ENCODE measurements at regions not wholly inside any gene's neighbourhood (a gene's known extent, or its start where the extent isn't known, plus 50 kb on each side); places are given as distances from the start of the nearest gene placed in this dataset.
A peak's percentile ranks its signal among the peaks of the same experiment; 100 is the strongest.

DNA sequence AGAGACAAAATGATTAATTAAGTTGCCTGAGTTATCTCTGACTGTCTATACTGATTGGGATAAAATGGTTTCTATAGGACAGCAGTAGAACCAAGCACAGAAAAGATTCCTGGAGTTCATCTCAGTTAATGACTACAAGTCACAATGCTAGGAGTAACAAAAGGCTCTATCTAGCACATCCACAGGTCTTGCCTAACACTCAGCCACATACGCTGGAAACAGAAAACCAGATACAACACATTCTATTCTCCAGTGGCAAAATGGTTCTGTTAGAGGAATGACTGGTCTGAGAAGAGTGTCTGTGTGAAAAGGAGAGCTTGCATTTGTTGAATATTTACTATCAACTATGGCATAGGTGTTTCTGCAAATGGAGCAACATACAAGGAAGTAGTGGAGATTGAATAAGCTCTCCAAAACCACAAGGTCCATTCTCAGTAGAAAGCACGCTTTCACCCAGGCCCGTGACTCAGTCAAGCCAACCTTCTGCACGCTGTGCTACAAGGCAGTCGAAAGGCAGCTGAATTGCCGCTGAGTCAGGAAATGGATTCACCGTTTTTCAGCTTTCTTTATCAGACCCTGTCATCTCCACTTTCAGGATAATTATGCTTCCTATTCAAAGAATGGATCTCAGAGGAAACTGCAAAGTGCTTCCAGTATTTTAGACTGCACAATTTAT is 761.5 kb downstream of the EFNB2 start:
- H3K4me3 ChIP-seq (ENCODE audit: low read depth in 1 of 5, low read length in 5 of 5): peak overlapping the region in 1 of 5 donors; percentile 29
- no peaks in the 10 kb centered on the region for H3K27me3 ChIP-seq (ENCODE audit: control insufficient read depth in 5 of 5, insufficient read depth in 4 of 5, low read length in 5 of 5)
- H3K36me3 ChIP-seq (ENCODE audit: control insufficient read depth in 5 of 5, insufficient read depth in 5 of 5, low read length in 5 of 5): no peaks in the 10 kb centered on the region
- peaks cover 0 to 12% (median 0%) of the 10 kb centered on the region in 5 donors for H3K4me1 ChIP-seq (ENCODE audit: control insufficient read depth in 5 of 5, insufficient read depth in 5 of 5, low read length in 5 of 5)
- no peaks in the 10 kb centered on the region for H3K9me3 ChIP-seq (ENCODE audit: control insufficient read depth in 5 of 5, low read length in 5 of 5)
- no peak overlapping the region for H3K27ac ChIP-seq (ENCODE audit: low read depth, low read length)
- H3K9ac ChIP-seq (ENCODE audit: low read length in 5 of 5): no peak overlapping the region

DNA sequence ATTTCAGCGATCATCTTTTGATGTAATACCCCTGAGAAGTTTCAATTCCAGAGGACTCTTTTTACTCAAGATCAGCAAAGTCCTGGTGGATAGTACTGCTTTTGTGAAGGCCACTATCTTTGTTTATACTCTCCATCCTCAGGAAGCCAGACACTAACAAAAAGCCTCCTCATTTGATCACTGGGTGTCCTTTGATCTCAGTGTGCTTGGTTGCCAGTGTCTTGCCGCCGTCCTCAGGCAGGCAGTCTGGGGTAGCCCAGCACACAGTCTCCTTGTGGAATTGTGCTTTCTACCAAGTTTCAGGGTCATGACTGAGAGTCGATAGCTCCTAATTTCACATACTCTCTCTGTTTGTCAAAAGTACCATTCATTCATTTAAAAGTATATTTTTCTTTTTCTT is 762.2 kb downstream of the EFNB2 start:
- no peak overlapping the region for H3K9ac ChIP-seq (ENCODE audit: low read length in 5 of 5)
- H3K27me3 ChIP-seq (ENCODE audit: control insufficient read depth in 5 of 5, insufficient read depth in 4 of 5, low read length in 5 of 5): no peaks in the 10 kb centered on the region
- no peaks in the 10 kb centered on the region for H3K36me3 ChIP-seq (ENCODE audit: control insufficient read depth in 5 of 5, insufficient read depth in 5 of 5, low read length in 5 of 5)
- no peak overlapping the region for H3K4me3 ChIP-seq (ENCODE audit: low read depth in 1 of 5, low read length in 5 of 5)
- H3K4me1 ChIP-seq (ENCODE audit: control insufficient read depth in 5 of 5, insufficient read depth in 5 of 5, low read length in 5 of 5): peaks cover 0 to 12% (median 0%) of the 10 kb centered on the region in 5 donors
- no peak overlapping the region for H3K27ac ChIP-seq (ENCODE audit: low read depth, low read length)
- H3K9me3 ChIP-seq (ENCODE audit: control insufficient read depth in 5 of 5, low read length in 5 of 5): no peaks in the 10 kb centered on the region

DNA sequence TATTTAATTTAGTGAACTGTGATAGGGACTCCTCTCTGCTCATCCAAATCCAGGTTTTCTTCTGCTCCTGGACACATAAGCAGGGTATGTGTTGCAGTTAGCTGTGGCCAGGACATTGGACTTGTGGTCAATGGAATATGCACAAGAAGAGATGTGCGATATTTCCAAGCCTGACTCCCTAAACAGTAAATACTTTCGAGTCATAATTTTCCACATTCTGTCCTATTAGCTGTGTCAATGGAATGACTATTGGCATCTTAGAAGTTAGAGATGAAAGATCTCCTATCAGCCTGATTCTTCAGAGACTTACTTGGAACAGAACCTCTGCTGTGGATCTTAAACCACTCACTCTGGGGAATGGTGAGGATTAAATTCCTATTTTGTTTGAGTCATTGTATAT is 771.0 kb downstream of the EFNB2 start:
- Histone ChIP-seq H3K9ac (ENCODE audit: low read length in 5 of 5) (no peak overlapping the region), H3K27me3 (ENCODE audit: control insufficient read depth in 5 of 5, insufficient read depth in 4 of 5, low read length in 5 of 5) (no peaks in the 10 kb centered on the region), H3K27ac (ENCODE audit: low read depth, low read length) (no peak overlapping the region), H3K9me3 (ENCODE audit: control insufficient read depth in 5 of 5, low read length in 5 of 5) (no peaks in the 10 kb centered on the region), H3K36me3 (ENCODE audit: control insufficient read depth in 5 of 5, insufficient read depth in 5 of 5, low read length in 5 of 5) (no peaks in the 10 kb centered on the region), H3K4me3 (ENCODE audit: low read depth in 1 of 5, low read length in 5 of 5) (no peak overlapping the region), H3K4me1 (ENCODE audit: control insufficient read depth in 5 of 5, insufficient read depth in 5 of 5, low read length in 5 of 5) (no peaks in the 10 kb centered on the region)

DNA sequence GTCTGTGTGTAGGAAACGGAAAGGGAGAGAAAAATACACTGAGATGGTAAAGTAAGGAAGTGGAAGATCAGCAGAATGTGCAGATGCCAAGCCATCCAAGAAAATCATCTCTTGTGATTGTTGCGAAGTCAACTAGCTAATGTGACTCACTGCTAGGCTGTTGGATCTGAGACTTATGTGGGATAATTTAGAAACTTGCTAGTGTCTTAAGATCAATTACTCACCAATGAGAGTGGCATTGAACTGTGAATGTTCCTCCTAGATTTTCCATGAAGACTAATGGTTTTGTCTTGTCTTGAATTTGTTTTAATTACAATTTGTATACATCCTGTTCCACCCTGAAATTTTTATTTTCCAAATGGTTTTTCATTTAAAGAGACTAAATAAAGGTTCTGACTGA is 771.6 kb downstream of the EFNB2 start:
- Histone ChIP-seq H3K4me3 (ENCODE audit: low read depth in 1 of 5, low read length in 5 of 5) (no peak overlapping the region), H3K4me1 (ENCODE audit: control insufficient read depth in 5 of 5, insufficient read depth in 5 of 5, low read length in 5 of 5) (no peaks in the 10 kb centered on the region), H3K36me3 (ENCODE audit: control insufficient read depth in 5 of 5, insufficient read depth in 5 of 5, low read length in 5 of 5) (no peaks in the 10 kb centered on the region), H3K9ac (ENCODE audit: low read length in 5 of 5) (no peak overlapping the region), H3K27ac (ENCODE audit: low read depth, low read length) (no peak overlapping the region), H3K9me3 (ENCODE audit: control insufficient read depth in 5 of 5, low read length in 5 of 5) (no peaks in the 10 kb centered on the region), H3K27me3 (ENCODE audit: control insufficient read depth in 5 of 5, insufficient read depth in 4 of 5, low read length in 5 of 5) (no peaks in the 10 kb centered on the region)

DNA sequence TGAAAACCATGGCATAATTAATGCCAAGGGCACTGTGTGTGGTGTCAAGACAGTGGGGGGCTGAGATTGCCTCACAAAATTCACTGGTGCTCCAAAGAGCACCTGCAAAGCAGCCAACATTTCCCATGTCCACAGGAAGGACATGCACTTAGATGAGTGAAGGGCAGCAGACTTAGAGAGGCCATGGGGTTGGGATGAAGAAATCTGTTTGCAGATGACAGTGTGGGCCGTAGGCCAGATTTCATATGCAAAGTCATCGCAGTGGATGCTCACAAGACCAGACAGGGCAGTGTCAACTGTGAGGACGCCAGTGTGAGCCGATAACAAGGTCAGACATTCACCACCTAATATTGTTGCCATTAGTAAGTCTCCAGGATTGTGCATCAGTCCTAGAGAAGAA is 773.4 kb downstream of the EFNB2 start:
- peaks cover 0 to 3% (median 3%) of the 10 kb centered on the region in 5 donors for H3K4me1 ChIP-seq (ENCODE audit: control insufficient read depth in 5 of 5, insufficient read depth in 5 of 5, low read length in 5 of 5)
- no peak overlapping the region for H3K4me3 ChIP-seq (ENCODE audit: low read depth in 1 of 5, low read length in 5 of 5)
- H3K27me3 ChIP-seq (ENCODE audit: control insufficient read depth in 5 of 5, insufficient read depth in 4 of 5, low read length in 5 of 5): no peaks in the 10 kb centered on the region
- no peaks in the 10 kb centered on the region for H3K36me3 ChIP-seq (ENCODE audit: control insufficient read depth in 5 of 5, insufficient read depth in 5 of 5, low read length in 5 of 5)
- no peak overlapping the region for H3K27ac ChIP-seq (ENCODE audit: low read depth, low read length)
- H3K9me3 ChIP-seq (ENCODE audit: control insufficient read depth in 5 of 5, low read length in 5 of 5): no peaks in the 10 kb centered on the region
- H3K9ac ChIP-seq (ENCODE audit: low read length in 5 of 5): no peak overlapping the region

DNA sequence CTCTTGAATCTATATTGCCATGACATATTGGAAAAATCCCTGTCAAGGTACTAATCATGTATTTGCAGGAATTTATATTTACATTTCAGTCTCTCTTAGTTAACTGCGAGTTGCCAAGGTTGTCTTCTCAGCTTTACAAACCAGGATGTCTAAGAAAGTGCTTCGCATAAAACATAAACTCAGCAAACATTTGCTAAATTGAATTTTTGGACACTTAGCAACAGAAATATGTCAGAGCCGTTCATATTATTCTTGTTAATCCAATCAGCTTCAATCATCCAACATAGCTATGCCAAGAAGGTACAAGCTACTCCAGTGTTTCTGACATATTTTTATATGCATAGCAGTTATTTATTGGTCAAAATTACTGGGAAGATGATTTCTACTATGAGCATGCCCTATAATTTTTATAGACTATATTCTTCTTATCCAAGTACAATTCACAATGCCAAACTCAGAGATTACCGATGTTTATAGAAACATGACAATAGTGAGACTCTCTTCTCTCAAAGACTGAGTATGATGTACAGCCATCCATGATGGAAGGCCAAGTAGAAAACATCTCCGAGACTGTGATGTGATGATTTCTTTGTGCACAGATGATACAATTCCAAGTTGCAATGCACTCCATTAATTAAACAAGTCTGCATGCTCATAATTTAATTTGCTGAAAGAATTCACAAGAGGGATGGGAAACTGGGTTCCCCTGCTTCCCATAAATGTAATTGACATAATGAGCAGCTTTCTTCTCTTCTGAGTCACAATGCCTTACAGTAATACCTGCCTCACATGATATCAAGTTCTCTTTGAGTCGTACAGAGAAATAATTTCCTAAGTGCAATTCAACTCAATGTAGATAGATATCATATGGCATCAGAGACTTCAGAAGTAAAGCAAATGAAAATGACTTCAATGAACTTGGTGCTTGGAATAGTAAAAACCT is 776.3 kb downstream of the EFNB2 start:
- no peaks in the 10 kb centered on the region for H3K36me3 ChIP-seq (ENCODE audit: control insufficient read depth in 5 of 5, insufficient read depth in 5 of 5, low read length in 5 of 5)
- H3K4me1 ChIP-seq (ENCODE audit: control insufficient read depth in 5 of 5, insufficient read depth in 5 of 5, low read length in 5 of 5): peaks cover 0 to 3% (median 3%) of the 10 kb centered on the region in 5 donors

DNA sequence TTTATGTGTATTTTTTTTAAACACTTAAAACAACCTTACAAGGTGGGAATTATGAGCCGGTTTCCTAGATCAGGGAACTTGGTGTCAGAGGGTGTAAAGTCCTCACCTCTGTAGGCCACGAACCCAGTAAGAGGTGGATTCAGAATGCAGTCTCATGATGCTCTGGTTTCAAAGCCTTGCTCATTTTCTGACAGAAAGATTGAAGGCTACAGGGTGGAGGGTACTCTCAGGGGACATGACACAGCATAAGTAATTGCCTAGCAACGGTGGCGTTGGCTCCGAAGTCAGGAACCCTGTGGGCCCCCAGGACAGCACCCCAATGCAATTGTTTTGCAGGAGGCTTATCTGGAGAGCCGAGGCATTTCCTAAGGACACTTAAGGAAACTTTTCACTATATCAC is 794.7 kb downstream of the EFNB2 start:
- Histone ChIP-seq H3K36me3 (ENCODE audit: control insufficient read depth in 5 of 5, insufficient read depth in 5 of 5, low read length in 5 of 5) (no peaks in the 10 kb centered on the region), H3K4me1 (ENCODE audit: control insufficient read depth in 5 of 5, insufficient read depth in 5 of 5, low read length in 5 of 5) (peaks cover 0 to under 1% (median 0%) of the 10 kb centered on the region in 5 donors), H3K27me3 (ENCODE audit: control insufficient read depth in 5 of 5, insufficient read depth in 4 of 5, low read length in 5 of 5) (no peaks in the 10 kb centered on the region), H3K9ac (ENCODE audit: low read length in 5 of 5) (no peak overlapping the region), H3K9me3 (ENCODE audit: control insufficient read depth in 5 of 5, low read length in 5 of 5) (peaks cover 0 to 2% (median 0%) of the 10 kb centered on the region in 5 donors), H3K27ac (ENCODE audit: low read depth, low read length) (no peak overlapping the region), H3K4me3 (ENCODE audit: low read depth in 1 of 5, low read length in 5 of 5) (no peak overlapping the region)

More for the DNA sequence above, 776.3 kb downstream of the EFNB2 start:
- Histone ChIP-seq H3K27ac (ENCODE audit: low read depth, low read length) (no peak overlapping the region), H3K9ac (ENCODE audit: low read length in 5 of 5) (no peak overlapping the region), H3K9me3 (ENCODE audit: control insufficient read depth in 5 of 5, low read length in 5 of 5) (no peaks in the 10 kb centered on the region), H3K27me3 (ENCODE audit: control insufficient read depth in 5 of 5, insufficient read depth in 4 of 5, low read length in 5 of 5) (no peaks in the 10 kb centered on the region), H3K4me3 (ENCODE audit: low read depth in 1 of 5, low read length in 5 of 5) (no peak overlapping the region)

DNA sequence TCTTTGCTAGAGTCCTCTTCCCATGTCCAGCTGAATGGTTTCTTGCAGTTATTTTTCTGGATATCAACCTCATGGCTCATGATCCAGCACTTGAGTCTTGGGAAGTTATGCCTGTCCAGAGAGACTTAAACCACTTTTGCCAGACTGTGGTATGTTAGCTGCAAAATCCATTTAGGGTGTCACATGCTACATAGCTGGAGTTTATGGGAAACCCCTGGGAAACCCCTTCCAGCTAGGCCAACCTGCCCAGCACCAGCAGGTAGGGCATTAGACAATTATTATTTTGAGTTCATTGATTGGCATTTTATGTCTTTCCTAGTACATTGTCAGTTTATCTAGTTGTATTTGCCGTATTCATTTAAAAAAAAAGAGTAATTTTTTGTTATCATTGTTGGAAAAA is 797.8 kb downstream of the EFNB2 start:
- Histone ChIP-seq H3K4me3 (ENCODE audit: low read depth in 1 of 5, low read length in 5 of 5) (no peak overlapping the region), H3K27ac (ENCODE audit: low read depth, low read length) (no peak overlapping the region), H3K27me3 (ENCODE audit: control insufficient read depth in 5 of 5, insufficient read depth in 4 of 5, low read length in 5 of 5) (no peaks in the 10 kb centered on the region), H3K36me3 (ENCODE audit: control insufficient read depth in 5 of 5, insufficient read depth in 5 of 5, low read length in 5 of 5) (no peaks in the 10 kb centered on the region), H3K9me3 (ENCODE audit: control insufficient read depth in 5 of 5, low read length in 5 of 5) (no peaks in the 10 kb centered on the region), H3K9ac (ENCODE audit: low read length in 5 of 5) (no peak overlapping the region), H3K4me1 (ENCODE audit: control insufficient read depth in 5 of 5, insufficient read depth in 5 of 5, low read length in 5 of 5) (peaks cover 0 to 7% (median 0%) of the 10 kb centered on the region in 5 donors)

DNA sequence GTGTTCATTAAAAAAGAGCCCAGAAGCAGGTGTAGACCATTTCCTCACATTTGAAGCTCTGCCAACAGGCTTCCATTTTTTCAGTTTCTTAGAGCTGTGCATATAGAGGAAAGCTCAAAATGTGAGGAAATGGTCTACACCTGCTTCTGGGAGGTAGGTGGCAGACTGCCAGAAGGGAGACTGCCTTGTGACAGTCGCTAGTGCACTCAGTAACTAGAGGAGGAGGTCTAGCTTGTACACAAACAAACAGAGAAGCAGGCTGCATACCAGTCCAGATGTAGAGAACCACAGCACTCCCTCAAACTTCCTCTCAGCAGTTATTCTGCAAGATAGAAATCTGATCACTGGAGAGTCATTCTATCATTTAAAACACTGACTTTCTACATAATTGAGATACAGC is 800.2 kb downstream of the EFNB2 start:
- Histone ChIP-seq H3K36me3 (ENCODE audit: control insufficient read depth in 5 of 5, insufficient read depth in 5 of 5, low read length in 5 of 5) (no peaks in the 10 kb centered on the region), H3K27ac (ENCODE audit: low read depth, low read length) (no peak overlapping the region), H3K4me3 (ENCODE audit: low read depth in 1 of 5, low read length in 5 of 5) (no peak overlapping the region), H3K27me3 (ENCODE audit: control insufficient read depth in 5 of 5, insufficient read depth in 4 of 5, low read length in 5 of 5) (no peaks in the 10 kb centered on the region), H3K9me3 (ENCODE audit: control insufficient read depth in 5 of 5, low read length in 5 of 5) (no peaks in the 10 kb centered on the region), H3K4me1 (ENCODE audit: control insufficient read depth in 5 of 5, insufficient read depth in 5 of 5, low read length in 5 of 5) (peaks cover 0 to 7% (median 0%) of the 10 kb centered on the region in 5 donors), H3K9ac (ENCODE audit: low read length in 5 of 5) (no peak overlapping the region)

All from subcutaneous abdominal adipose tissue (tissue), 5 donors.